H1 (cell line): ENCODE measurements at regions not wholly inside any gene's neighbourhood (a gene's known extent, or its start where the extent isn't known, plus 50 kb on each side); places are given as distances from the start of the nearest gene placed in this dataset.

Experiments used
- CTCF ChIA-PET: fragments of 300-600 bp; sonication (Branson Sonifier 250); formaldehyde crosslinking; loops from one replicate; lab custom pipeline; 2021; ENCODE audit not compliant: partially characterized antibody; lab: Charles Lee
- POLR2A ChIA-PET: fragments of 300-600 bp; sonication (Branson Sonifier 250); formaldehyde crosslinking; loops from one replicate; lab custom pipeline; 2021; ENCODE audit warnings: inconsistent platforms; ENCODE audit not compliant: partially characterized antibody; lab: Charles Lee
- DNase-seq, 2 experiments: peaks; one replicate each; pipeline versions ENCODE4 v3.0.0 to v3.0.0-alpha.2; 2010 to 2022; ENCODE audit warnings: low spot score in 2 of 2, low read depth in 1 of 2, mixed read lengths in 1 of 2
- FAIRE-seq: peaks from 2 replicates; lab custom pipeline; 2011; peaks lifted over from hg19 to GRCh38; lab: Jason Lieb, UNC
- H2AFZ ChIP-seq: 2 replicates; pipeline ENCODE4 v1.8.1; 2012; ENCODE audit warnings: low read length, inconsistent platforms
- H2AK5ac ChIP-seq: 2 replicates; pipeline ENCODE4 v1.6.1; 2013; ENCODE audit warnings: low read depth, low read length
- H2BK120ac ChIP-seq: replicated peaks from 2 replicates; pipeline ENCODE3; 2013; ENCODE audit warnings: low read depth, low read length, inconsistent platforms
- H2BK12ac ChIP-seq: 2 replicates; pipeline ENCODE4 v1.6.1; 2013; ENCODE audit warnings: low read depth, low read length
- H2BK15ac ChIP-seq: 2 replicates; pipeline ENCODE4 v1.6.1; 2013; ENCODE audit warnings: low read length
- H2BK20ac ChIP-seq: 2 replicates; pipeline ENCODE4 v1.6.1; 2013; ENCODE audit warnings: low read length
- H2BK5ac ChIP-seq: 2 replicates; pipeline ENCODE4 v1.6.1; 2013; ENCODE audit warnings: low read depth, low read length
- H3K14ac ChIP-seq: 2 replicates; pipeline ENCODE4 v1.6.1; 2013; ENCODE audit warnings: inconsistent platforms; ENCODE audit not compliant: insufficient read length
- H3K18ac ChIP-seq: 2 replicates; pipeline ENCODE4 v1.6.1; 2013; ENCODE audit warnings: low read length; ENCODE audit errors: extremely low read depth
- H3K23ac ChIP-seq: 2 replicates; pipeline ENCODE4 v1.6.1; 2013; ENCODE audit warnings: inconsistent platforms; ENCODE audit not compliant: insufficient read length
- H3K23me2 ChIP-seq: 2 replicates; pipeline ENCODE4 v1.6.1; 2013; ENCODE audit warnings: low read depth, low read length
- H3K27ac ChIP-seq: 2 replicates; pipeline ENCODE4 v1.6.1; 2011; ENCODE audit warnings: low read depth, low read length, inconsistent platforms
- H3K27me3 ChIP-seq, 4 experiments: replicated peaks in 1 of 4; 1 replicate in 1 of 4; 2 replicates in 3 of 4; pipeline versions ENCODE4 v1.6.1 to v1.8.1; 2011 to 2013; ENCODE audit warnings: low read length in 3 of 4, mild to moderate bottlenecking in 3 of 4, inconsistent platforms in 2 of 4, mixed read lengths in 2 of 4, moderate library complexity in 1 of 4; ENCODE audit not compliant: control insufficient read depth in 3 of 4, insufficient read depth in 3 of 4; ENCODE audit errors: extremely low read depth in 1 of 4
- H3K36me3 ChIP-seq, 4 experiments: 2 replicates each; pipeline versions ENCODE4 v1.6.1 to v1.8.1; 2011 to 2013; ENCODE audit warnings: mild to moderate bottlenecking in 4 of 4, low read length in 3 of 4, moderate library complexity in 2 of 4, control low read depth in 1 of 4, inconsistent platforms in 1 of 4; ENCODE audit not compliant: insufficient read depth in 4 of 4, control insufficient read depth in 2 of 4
- H3K4ac ChIP-seq: replicated peaks from 2 replicates; pipeline ENCODE3; 2013; ENCODE audit warnings: low read length, low read depth, mixed read lengths, inconsistent platforms; ENCODE audit not compliant: insufficient read length
- H3K4me1 ChIP-seq, 4 experiments: replicated peaks in 1 of 4; 1 replicate in 1 of 4; 2 replicates in 3 of 4; pipeline versions ENCODE4 v1.6.1 to v1.8.1; 2011 to 2013; ENCODE audit warnings: low read length in 3 of 4, inconsistent platforms in 2 of 4, mixed read lengths in 1 of 4; ENCODE audit not compliant: insufficient read depth in 4 of 4, control insufficient read depth in 3 of 4
- H3K4me2 ChIP-seq, 2 experiments: 2 replicates each; pipeline versions ENCODE4 v1.6.1 to v1.8.1; 2011 to 2013; ENCODE audit warnings: low read depth in 2 of 2, low read length in 2 of 2, control low read depth in 1 of 2, inconsistent platforms in 1 of 2, mild to moderate bottlenecking in 1 of 2; ENCODE audit not compliant: insufficient read depth in 1 of 2
- H3K4me3 ChIP-seq, 4 experiments: fragments of 200-600, 300-600 bp in 1 of 4; sonication (generic), shearing (Covaris generic), sonication (Bioruptor Twin) in 1 of 4; 2 replicates each; pipeline versions ENCODE4 v1.5.1 to v1.8.1; 2011 to 2016; ENCODE audit warnings: low read length in 4 of 4, low read depth in 3 of 4, control low read depth in 2 of 4, inconsistent platforms in 2 of 4, mild to moderate bottlenecking in 2 of 4, mixed read lengths in 1 of 4, moderate library complexity in 1 of 4; ENCODE audit not compliant: insufficient read depth in 2 of 4; ENCODE audit errors: extremely low read depth in 1 of 4
- H3K56ac ChIP-seq: replicated peaks from 2 replicates; pipeline ENCODE3; 2013; ENCODE audit warnings: low read depth, mild to moderate bottlenecking, mixed read lengths, low read length, inconsistent platforms; ENCODE audit not compliant: insufficient read length
- H3K79me1 ChIP-seq: 2 replicates; pipeline ENCODE4 v1.6.1; 2013; ENCODE audit warnings: low read depth, low read length, control low read depth
- H3K79me2 ChIP-seq, 2 experiments: 2 replicates each; pipeline versions ENCODE4 v1.6.1 to v1.8.1; 2012 to 2013; ENCODE audit warnings: low read length in 2 of 2, mild to moderate bottlenecking in 2 of 2, inconsistent platforms in 1 of 2; ENCODE audit not compliant: insufficient read depth in 2 of 2, control insufficient read depth in 1 of 2
- H3K9ac ChIP-seq, 4 experiments: replicated peaks in 1 of 4; 1 replicate in 1 of 4; 2 replicates in 3 of 4; pipeline versions ENCODE4 v1.6.1 to v1.8.1; 2011 to 2013; ENCODE audit warnings: low read depth in 3 of 4, low read length in 3 of 4, control low read depth in 2 of 4, mild to moderate bottlenecking in 2 of 4, moderate library complexity in 2 of 4, inconsistent platforms in 1 of 4; ENCODE audit errors: extremely low read depth in 1 of 4
- H3K9me3 ChIP-seq, 2 experiments: 2 replicates each; pipeline versions ENCODE4 v1.6.1 to v1.8.1; 2012 to 2013; ENCODE audit warnings: mild to moderate bottlenecking in 2 of 2, moderate library complexity in 2 of 2, control low read depth in 1 of 2, inconsistent platforms in 1 of 2, low read depth in 1 of 2, low read length in 1 of 2, mixed read lengths in 1 of 2; ENCODE audit not compliant: insufficient read depth in 2 of 2
- H4K20me1 ChIP-seq, 2 experiments: replicated peaks in 1 of 2; 2 replicates each; pipeline versions ENCODE3 to v1.8.1; 2011 to 2013; ENCODE audit warnings: inconsistent platforms in 2 of 2, low read length in 2 of 2, mild to moderate bottlenecking in 1 of 2; ENCODE audit not compliant: insufficient read depth in 2 of 2, control insufficient read depth in 1 of 2
- H4K5ac ChIP-seq: 2 replicates; pipeline ENCODE4 v1.6.1; 2013; ENCODE audit warnings: low read length, low read depth, mixed read lengths, inconsistent platforms; ENCODE audit not compliant: insufficient read length
- H4K8ac ChIP-seq: 2 replicates; pipeline ENCODE4 v1.8.0; 2013; ENCODE audit warnings: mild to moderate bottlenecking, moderate library complexity, low read length, inconsistent platforms; ENCODE audit not compliant: insufficient read depth; ENCODE audit errors: extremely low read depth
- H4K91ac ChIP-seq: replicated peaks from 2 replicates; pipeline ENCODE3; 2013; ENCODE audit warnings: low read length, mixed read lengths, inconsistent platforms; ENCODE audit not compliant: insufficient read length
- BACH1 ChIP-seq: IDR thresholded peaks from 2 replicates; pipeline ENCODE4 v1.6.1; 2012; ENCODE audit warnings: low read length, improper control_type of control experiment
- CREB1 ChIP-seq: IDR thresholded peaks from 2 replicates; pipeline ENCODE4 v1.6.1; 2012; ENCODE audit warnings: inconsistent platforms
- CTBP2 ChIP-seq: IDR thresholded peaks from 2 replicates; pipeline ENCODE4 v1.7.0; 2011; ENCODE audit warnings: borderline replicate concordance, mild to moderate bottlenecking, moderate library complexity, mixed read lengths, low read length; ENCODE audit not compliant: insufficient read depth, insufficient read length
- EP300 ChIP-seq, 2 experiments: IDR thresholded peaks; 1 replicate in 1 of 2; 2 replicates in 1 of 2; pipeline ENCODE4 v1.6.1; 2011 to 2012; ENCODE audit warnings: low read depth in 2 of 2, low read length in 2 of 2, mild to moderate bottlenecking in 2 of 2, borderline replicate concordance in 1 of 2, inconsistent platforms in 1 of 2, moderate library complexity in 1 of 2
- GABPA ChIP-seq: IDR thresholded peaks from 2 replicates; pipeline ENCODE4 v1.6.1; 2011; ENCODE audit warnings: mild to moderate bottlenecking, low read length, moderate library complexity, borderline replicate concordance; ENCODE audit not compliant: insufficient read depth
- MAFK ChIP-seq: IDR thresholded peaks from 2 replicates; pipeline ENCODE4 v1.6.1; 2012; ENCODE audit warnings: low read depth, mild to moderate bottlenecking, improper control_type of control experiment, low read length
- RXRA ChIP-seq: IDR thresholded peaks from 2 replicates; pipeline ENCODE4 v1.6.1; 2011; ENCODE audit warnings: low read depth, mild to moderate bottlenecking, low read length, moderate library complexity; ENCODE audit not compliant: insufficient read depth
- SIRT6 ChIP-seq: IDR thresholded peaks from one replicate; pipeline ENCODE4 v1.7.1; 2012; ENCODE audit warnings: low read length, inconsistent platforms
- SUZ12 ChIP-seq: fragments of 200-600 bp; sonication (generic); IDR thresholded peaks from 2 replicates; pipeline ENCODE4 v1.6.1; 2012; ENCODE audit warnings: mild to moderate bottlenecking, inconsistent platforms, low read length, moderate library complexity, mixed read lengths
- TAF7 ChIP-seq: optimal IDR thresholded peaks from 2 replicates; pipeline ENCODE3; 2011; ENCODE audit warnings: low read depth, mild to moderate bottlenecking, inconsistent platforms, low read length, moderate library complexity, borderline replicate concordance
- TEAD4 ChIP-seq: IDR thresholded peaks from 2 replicates; pipeline ENCODE4 v1.6.1; 2012; ENCODE audit warnings: low read depth, low read length, inconsistent platforms, mixed read lengths
- TF ChIP-seq, protein P1 (sequence below): IDR thresholded peaks from 2 replicates; pipeline ENCODE4 v1.6.1; 2011; ENCODE audit warnings: low read depth, mild to moderate bottlenecking, low read length; ENCODE audit not compliant: insufficient read depth
- TF ChIP-seq, protein P2 (sequence below): IDR thresholded peaks from 2 replicates; pipeline ENCODE4 v1.6.1; 2012; ENCODE audit warnings: inconsistent platforms

DNA sequence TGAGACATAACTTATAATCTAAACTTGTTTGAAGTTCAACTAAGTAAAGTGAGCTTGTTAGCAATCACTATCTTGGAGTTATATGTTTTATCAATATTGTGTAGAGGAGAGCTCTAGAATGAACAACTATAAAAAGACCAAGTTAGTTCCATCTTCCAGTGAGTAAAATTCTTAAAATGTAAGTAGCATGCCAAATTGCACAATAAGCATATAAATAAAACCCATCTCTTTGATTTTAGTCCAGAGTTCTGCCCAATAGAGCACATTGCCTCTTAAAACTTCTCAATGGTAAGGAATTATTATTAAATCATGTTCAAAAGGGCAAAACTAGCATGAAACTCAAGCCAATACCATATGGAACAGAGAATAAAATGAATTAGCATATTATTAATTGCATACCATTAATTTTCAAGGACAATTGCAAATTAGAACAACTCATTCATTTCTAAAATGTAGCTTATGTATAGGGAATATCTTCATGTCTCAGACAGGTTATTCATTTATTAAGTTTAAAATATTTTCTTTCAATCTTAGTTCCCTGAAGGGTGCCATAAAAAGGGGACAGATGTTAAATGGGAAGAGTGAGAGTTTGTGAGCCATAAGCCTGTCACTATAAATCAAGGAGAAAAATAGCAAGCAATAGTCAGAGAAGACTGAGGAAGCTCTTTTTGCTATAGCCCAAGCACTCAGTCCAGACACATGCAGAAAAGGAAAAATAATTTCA is 507.6 kb downstream of the CENPC start:
- Histone ChIP-seq H3K23me2 (no peaks in the 10 kb centered on the region), H4K8ac (no peak overlapping the region), H3K79me2 (no peaks in the 10 kb centered on the region), H4K91ac (no peak overlapping the region), H2BK120ac (no peak overlapping the region), H3K79me1 (no peaks in the 10 kb centered on the region), H4K20me1 (no peaks in the 10 kb centered on the region), H2AK5ac (no peak overlapping the region), H3K4me2 (no peak overlapping the region), H3K14ac (no peak overlapping the region), H3K27me3 (no peaks in the 10 kb centered on the region), H3K36me3 (no peaks in the 10 kb centered on the region), H4K5ac (no peak overlapping the region), H2BK15ac (no peak overlapping the region), H2AFZ (no peak overlapping the region), H3K9me3 (no peaks in the 10 kb centered on the region), H2BK12ac (no peak overlapping the region), H3K23ac (no peak overlapping the region), H3K4me1 (no peaks in the 10 kb centered on the region), H2BK5ac (no peak overlapping the region), H2BK20ac (no peak overlapping the region), H3K56ac (no peak overlapping the region), H3K27ac (no peak overlapping the region), H3K9ac (no peak overlapping the region), H3K4me3 (no peak overlapping the region), H3K18ac (no peak overlapping the region), H3K4ac (no peak overlapping the region)
- POLR2A ChIA-PET, result no interaction called here
- CTCF ChIA-PET, result interaction anchor here (1.4 kb wide), 1 partner anchor 8 kb away, joined by 3 read pairs; no protein-coding TSS in a partner anchor
- FAIRE-seq (no peak), DNase-seq (no peak)
- TF ChIP-seq MAFK (no peak), TEAD4 (no peak), SUZ12 (no peak), GABPA (no peak), EP300 (IDR thresholded peaks at IDR 0.05; ENCODE audit: borderline replicate concordance in 1 of 2, low read depth in 2 of 2, low read length in 2 of 2) (no peak), BACH1 (no peak), CREB1 (no peak), CTBP2 (no peak), SIRT6 (no peak), RXRA (no peak), TAF7 (no peak)
- TF ChIP-seq, protein P1, sequence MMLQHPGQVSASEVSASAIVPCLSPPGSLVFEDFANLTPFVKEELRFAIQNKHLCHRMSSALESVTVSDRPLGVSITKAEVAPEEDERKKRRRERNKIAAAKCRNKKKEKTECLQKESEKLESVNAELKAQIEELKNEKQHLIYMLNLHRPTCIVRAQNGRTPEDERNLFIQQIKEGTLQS, result no peak
- TF ChIP-seq, protein P2, sequence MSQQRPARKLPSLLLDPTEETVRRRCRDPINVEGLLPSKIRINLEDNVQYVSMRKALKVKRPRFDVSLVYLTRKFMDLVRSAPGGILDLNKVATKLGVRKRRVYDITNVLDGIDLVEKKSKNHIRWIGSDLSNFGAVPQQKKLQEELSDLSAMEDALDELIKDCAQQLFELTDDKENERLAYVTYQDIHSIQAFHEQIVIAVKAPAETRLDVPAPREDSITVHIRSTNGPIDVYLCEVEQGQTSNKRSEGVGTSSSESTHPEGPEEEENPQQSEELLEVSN, result no peak
